Adrenal gland (tissue), 5 donors: ENCODE measurements at regions not wholly inside any gene's neighbourhood (a gene's known extent, or its start where the extent isn't known, plus 50 kb on each side); places are given as distances from the start of the nearest gene placed in this dataset.

Experiments used
- POLR2A ChIP-seq, 2 donors: fragments of 450-650 bp; IDR thresholded peaks; one replicate each; pipeline ENCODE4 v1.6.1; 2017; ENCODE audit warnings: antibody characterized with exemption in 2 of 2, mild to moderate bottlenecking in 2 of 2, moderate library complexity in 1 of 2
- TF ChIP-seq, protein P1 (sequence below), 6 experiments: fragments of 450-650 bp in 4 of 6; fragments of 200-600 bp in 2 of 6; sonication (generic) in 1 of 6; IDR thresholded peaks; 1 replicate in 5 of 6; 2 replicates in 1 of 6; pipeline versions ENCODE4 v1.5.1 to v1.8.0; 2016 to 2021; ENCODE audit warnings: antibody characterized with exemption in 6 of 6, mild to moderate bottlenecking in 2 of 6, moderate library complexity in 1 of 6
- donor health status: DM: no; HTN: no; CAD: no.

DNA sequence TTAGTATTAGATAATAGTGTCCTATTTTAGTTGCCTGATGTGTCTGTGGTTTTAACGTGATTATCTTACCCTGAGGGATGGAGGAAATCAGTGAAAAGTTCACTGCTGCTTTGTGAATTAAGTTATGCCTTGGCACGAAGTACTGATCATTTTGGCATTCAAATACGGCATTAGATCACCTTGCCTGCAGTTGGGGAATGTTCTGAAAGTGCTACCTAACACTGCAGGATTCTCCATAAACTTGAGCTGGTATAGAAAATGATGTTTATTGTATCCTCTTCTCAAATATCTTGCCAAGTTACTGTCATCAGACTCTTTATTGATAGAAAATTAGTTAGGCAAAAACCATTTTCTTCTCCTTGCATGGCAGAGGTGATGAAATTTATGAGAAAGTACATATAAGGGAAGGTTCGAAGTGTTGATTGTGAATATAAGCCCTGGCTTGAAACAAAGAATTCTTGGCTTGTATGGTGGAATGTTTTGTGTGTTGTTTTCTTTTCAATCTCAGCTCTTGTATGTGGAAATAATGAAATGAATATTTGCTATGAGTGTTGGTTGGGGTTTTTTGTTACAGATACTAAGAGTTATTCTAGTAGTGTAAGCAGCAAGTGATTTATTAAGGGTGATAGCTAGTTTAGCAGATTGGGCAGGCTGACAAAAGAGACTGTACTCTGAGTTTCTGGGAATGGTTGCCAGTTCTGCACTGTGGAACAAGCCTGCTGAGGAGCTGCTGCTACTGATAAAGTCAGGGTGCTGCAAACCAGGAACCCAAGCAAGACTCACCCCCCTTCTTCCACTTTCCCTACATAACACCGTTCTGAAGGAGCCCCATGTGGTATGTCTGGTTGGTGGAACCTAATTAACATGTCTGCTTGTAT is 448.3 kb downstream of the PCNX1 start:
- TF ChIP-seq, protein P1, sequence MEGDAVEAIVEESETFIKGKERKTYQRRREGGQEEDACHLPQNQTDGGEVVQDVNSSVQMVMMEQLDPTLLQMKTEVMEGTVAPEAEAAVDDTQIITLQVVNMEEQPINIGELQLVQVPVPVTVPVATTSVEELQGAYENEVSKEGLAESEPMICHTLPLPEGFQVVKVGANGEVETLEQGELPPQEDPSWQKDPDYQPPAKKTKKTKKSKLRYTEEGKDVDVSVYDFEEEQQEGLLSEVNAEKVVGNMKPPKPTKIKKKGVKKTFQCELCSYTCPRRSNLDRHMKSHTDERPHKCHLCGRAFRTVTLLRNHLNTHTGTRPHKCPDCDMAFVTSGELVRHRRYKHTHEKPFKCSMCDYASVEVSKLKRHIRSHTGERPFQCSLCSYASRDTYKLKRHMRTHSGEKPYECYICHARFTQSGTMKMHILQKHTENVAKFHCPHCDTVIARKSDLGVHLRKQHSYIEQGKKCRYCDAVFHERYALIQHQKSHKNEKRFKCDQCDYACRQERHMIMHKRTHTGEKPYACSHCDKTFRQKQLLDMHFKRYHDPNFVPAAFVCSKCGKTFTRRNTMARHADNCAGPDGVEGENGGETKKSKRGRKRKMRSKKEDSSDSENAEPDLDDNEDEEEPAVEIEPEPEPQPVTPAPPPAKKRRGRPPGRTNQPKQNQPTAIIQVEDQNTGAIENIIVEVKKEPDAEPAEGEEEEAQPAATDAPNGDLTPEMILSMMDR (IDR thresholded peaks at IDR 0.05): no peak
- no peak for TF ChIP-seq POLR2A (IDR thresholded peaks at IDR 0.05)
